Mammary epithelial cell (primary cell): ENCODE measurements at regions not wholly inside any gene's neighbourhood (a gene's known extent, or its start where the extent isn't known, plus 50 kb on each side); places are given as distances from the start of the nearest gene placed in this dataset.
"Not testable (repeated sequence)": the region's sequence is repeated elsewhere in the genome, so short reads cannot be mapped to it uniquely, and the experiment has no call there.

Experiments used
- CTCF ChIP-seq, 2 donors: IDR thresholded peaks in 1 of 2; conservative IDR thresholded peaks in 1 of 2; 2 replicates each; pipeline ENCODE4 v1.5.1; 2011 to 2012; ENCODE audit warnings: inconsistent platforms in 2 of 2, low read length in 2 of 2, mild to moderate bottlenecking in 2 of 2, control low read depth in 1 of 2, low read depth in 1 of 2; ENCODE audit not compliant: insufficient read depth in 1 of 2; ENCODE audit errors: extremely low read depth in 1 of 2
- EZH2 ChIP-seq: IDR thresholded peaks from 2 replicates; pipeline ENCODE4 v1.6.1; 2012; ENCODE audit warnings: low read length, inconsistent platforms, borderline replicate concordance

DNA sequence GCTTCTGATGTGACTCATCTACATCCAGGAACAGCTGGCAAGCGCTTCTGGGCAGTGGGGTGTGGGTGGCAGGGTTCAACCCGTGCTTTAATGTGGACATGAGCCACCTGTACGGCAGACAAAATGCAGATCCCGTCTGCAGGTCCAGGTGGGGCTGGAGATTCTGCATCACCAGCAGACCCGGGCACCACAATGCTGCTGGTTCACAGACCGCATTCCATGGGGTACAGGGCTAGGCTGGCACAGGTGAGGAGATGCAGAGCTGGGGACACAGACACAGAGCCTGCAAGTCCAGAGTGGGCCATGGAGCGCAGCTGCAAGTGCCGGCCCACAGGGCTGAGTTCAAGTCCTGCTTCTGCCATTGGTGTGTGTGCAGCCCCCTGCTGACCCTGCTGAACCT is 203.7 kb downstream of the BANP start:
- not testable (repeated sequence) for TF ChIP-seq CTCF (conservative IDR thresholded peaks at IDR 0.05 in 1 of 2, IDR thresholded peaks at IDR 0.05 in 1 of 2; ENCODE audit: extremely low read depth in 1 of 2, insufficient read depth in 1 of 2, low read depth in 1 of 2, low read length in 2 of 2); EZH2
